ENCODE measurements at regions not wholly inside any gene's neighbourhood (a gene's known extent, or its start where the extent isn't known, plus 50 kb on each side); places are given as distances from the start of the nearest gene placed in this dataset.
"Not testable (repeated sequence)": the region's sequence is repeated elsewhere in the genome, so short reads cannot be mapped to it uniquely, and the experiment has no call there.

DNA sequence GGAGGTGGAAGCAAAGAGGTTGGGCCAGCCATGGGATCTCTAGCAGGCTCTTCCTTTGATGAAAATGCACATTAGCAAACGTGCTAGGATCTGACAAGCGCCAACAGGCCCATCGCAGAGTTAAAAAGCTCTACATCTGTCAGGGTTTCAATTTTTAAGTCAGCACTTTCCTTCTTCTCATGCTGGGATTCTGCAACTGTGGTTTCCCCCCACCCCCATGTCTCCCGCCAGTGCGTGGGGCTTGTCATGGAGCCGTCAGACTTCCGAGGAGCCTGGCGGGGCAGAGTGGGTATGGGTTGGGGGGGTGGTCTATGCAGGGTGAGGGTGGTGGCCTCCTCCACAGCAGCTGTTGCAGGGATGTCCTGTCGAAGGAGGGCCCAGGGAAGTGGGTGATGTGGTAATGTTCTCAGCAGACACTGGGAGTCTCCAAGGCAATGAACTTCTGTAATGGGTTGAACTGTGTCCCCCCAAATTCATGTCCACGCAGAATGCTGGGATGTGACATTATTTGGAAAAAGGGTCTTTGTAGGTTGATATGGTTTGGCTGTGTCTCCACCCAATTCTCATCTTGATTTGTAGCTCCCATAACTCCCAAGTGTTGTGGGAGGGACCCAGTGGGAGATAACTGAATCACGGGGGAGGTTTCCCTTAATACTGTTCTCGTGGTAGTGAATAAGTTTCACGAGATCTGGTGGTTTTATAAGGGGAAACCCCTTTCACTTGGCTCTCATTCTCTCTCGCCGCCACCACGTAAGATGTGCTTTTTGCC, 115.2 kb upstream of the MAP1LC3B2 start:
- no peak for DNase-seq (ENCODE audit: extremely low read depth in 1 of 11, low read depth in 9 of 11, low spot score in 4 of 11)

DNA sequence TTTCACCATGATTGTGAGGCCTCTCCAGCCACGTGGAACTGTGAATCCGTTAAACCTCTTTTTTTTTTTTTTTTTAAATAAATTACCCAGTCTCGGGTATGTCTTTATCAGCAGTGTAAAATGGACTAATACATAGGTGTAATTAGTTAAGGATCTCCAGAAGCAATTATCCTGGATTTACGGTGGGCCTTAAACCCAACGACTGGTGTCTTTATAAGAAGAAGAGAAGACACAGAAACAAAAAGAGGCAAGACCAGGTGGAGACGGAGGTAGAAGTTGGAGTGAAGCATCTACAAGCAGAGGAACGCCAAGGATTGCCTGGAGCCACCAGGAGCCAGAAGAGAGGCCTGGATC, 114.6 kb upstream of the MAP1LC3B2 start:
- no peak for DNase-seq (ENCODE audit: extremely low read depth in 1 of 11, low read depth in 9 of 11, low spot score in 4 of 11)

- no peak for DNase-seq (ENCODE audit: extremely low read depth in 1 of 11, low read depth in 9 of 11, low spot score in 4 of 11)
These were observed 110.9 kb upstream of the MAP1LC3B2 start for GRCh38 chr12:116448165-116448739.

GRCh38 chr12:116450406-116450910, 108.7 kb upstream of the MAP1LC3B2 start:
- DNase-seq (ENCODE audit: extremely low read depth in 1 of 11, low read depth in 9 of 11, low spot score in 4 of 11), result no peak

DNA sequence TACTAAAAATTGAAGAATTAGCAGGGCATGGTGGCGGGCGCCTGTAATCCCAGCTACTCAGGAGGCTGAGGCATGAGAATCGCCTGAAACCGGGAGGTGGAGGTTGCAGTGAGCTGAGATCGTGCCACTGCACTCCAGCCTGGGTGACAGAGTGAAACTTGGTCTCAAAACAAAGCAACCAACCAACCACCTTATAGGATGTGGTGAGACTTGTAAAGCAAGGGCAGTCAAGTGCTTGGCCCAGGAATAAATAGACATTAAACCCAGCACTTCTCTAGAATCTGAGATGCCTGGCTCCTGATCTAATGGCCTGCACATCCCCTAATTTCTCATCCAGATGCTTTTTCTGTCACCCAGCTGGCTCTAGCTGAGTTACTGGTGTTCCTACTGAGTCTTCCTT, 106.2 kb upstream of the MAP1LC3B2 start:
- not testable (repeated sequence) for DNase-seq (ENCODE audit: extremely low read depth in 1 of 11, low read depth in 9 of 11, low spot score in 4 of 11)

DNA sequence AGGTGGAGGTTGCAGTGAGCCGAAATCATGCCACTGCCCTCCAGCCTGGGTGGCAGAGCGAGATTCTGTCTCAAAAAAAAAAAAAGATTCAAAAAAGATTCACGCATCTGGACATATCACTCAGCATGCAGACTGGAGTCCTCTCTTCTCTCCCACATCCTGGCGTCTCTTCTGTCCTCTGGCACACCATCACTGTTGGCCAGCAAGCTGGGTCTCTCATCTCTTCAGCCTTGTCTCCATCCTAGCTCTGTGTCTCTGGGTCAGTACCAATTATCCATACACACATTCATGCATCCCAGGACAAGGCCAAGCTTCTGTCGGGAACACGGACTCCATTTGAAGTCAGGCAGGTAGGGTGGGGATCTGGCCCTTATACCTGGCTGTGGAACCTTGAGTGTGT, 105.5 kb upstream of the MAP1LC3B2 start:
- no peak for DNase-seq (ENCODE audit: extremely low read depth in 1 of 11, low read depth in 9 of 11, low spot score in 4 of 11)

- DNase-seq (ENCODE audit: extremely low read depth in 1 of 11, low read depth in 9 of 11, low spot score in 4 of 11), result no peak
These were observed 105.1 kb upstream of the MAP1LC3B2 start for GRCh38 chr12:116454076-116454475.

- DNase-seq (ENCODE audit: extremely low read depth in 1 of 11, low read depth in 9 of 11, low spot score in 4 of 11), result no peak
These were observed 104.2 kb upstream of the MAP1LC3B2 start for GRCh38 chr12:116454950-116455447.

- peak; percentile 83 to 94 (median 91) for DNase-seq (ENCODE audit: extremely low read depth in 1 of 11, low read depth in 9 of 11, low spot score in 4 of 11)
These were observed 103.4 kb upstream of the MAP1LC3B2 start for GRCh38 chr12:116455540-116456329.

DNA sequence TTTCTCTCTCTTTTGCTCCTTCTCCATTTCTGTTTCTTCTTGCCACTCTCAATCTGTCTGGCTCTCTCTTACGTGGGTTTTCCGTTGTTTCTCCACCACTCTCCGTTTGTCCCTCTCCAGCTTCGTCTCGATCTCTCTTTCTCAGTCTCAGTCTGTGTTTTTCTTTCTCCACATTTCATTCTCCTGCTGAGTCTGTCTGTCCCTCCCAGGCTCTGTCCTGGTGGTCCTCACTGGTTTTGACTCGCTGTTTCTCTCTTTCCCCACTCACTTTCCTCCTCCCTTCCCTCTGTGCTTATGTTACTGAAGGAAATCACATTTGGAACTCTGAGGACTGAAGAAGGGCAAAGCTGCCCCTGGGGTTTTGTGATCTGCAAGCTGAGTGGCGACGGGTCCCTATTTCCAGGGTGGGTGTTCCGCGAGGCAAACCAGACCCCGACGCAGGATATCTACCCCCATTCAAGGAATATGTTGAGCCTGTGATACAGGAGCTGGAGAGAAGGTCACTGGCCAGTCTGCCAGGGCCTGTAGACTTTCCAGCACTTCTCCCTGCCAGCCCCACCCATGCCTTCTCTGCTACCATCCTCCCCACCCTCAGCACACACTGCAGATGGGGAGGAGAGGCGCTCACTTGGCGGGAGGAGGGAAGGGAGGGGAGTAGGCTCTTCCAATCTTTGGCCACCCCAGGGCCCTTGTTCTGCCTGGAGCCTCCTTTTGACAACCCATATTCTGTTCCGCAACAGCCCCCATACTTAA, 102.7 kb upstream of the MAP1LC3B2 start:
- peak in 1 of 11 donors; percentile 9 for DNase-seq (ENCODE audit: extremely low read depth in 1 of 11, low read depth in 9 of 11, low spot score in 4 of 11)

- no peak for DNase-seq (ENCODE audit: extremely low read depth in 1 of 11, low read depth in 9 of 11, low spot score in 4 of 11)
These were observed 100.7 kb upstream of the MAP1LC3B2 start for GRCh38 chr12:116458492-116458891.

DNA sequence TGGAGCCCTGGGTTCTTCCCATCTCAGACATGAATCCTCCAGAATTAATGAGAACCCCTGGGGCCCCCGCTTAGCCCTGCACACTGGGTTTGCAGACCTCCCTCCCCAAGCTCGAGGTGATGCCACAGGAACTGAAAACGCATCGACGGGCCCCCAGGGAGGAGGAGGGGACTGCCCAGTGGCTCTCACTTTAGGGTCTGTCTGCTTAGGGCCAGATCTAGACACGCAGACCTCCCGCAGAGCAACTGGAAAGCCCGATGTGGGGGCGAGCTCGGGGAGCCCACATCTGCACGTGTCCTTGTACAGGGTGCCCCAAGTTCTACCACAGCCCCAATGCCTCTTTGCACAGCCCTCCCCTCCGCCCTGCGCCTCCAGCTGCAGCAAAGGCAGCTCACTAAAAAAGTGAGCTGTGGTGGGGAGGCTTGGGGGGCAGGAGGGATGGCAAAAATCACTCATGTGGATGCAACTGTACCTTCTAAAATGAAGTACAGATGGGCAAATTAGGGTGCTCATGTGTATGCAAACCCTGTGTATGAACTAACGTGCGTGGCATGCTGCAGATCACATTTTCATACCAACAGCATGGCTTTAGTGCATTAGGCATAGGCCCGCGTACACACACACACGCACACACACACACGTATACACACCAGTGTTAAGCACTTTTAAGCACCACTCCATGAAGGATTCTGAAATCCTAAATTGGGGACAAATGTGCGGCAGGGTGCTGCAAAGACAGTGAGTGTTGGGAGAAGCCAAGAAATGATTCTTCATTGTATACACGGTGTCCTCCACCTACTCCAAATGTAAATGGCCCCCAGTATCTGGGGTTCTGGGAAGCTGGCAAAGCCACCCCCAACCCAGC, 99.9 kb upstream of the MAP1LC3B2 start:
- no peak for DNase-seq (ENCODE audit: extremely low read depth in 1 of 11, low read depth in 9 of 11, low spot score in 4 of 11)

- DNase-seq (ENCODE audit: extremely low read depth in 1 of 11, low read depth in 9 of 11, low spot score in 4 of 11), result no peak
These were observed 99.1 kb upstream of the MAP1LC3B2 start for GRCh38 chr12:116459916-116460663.

DNA sequence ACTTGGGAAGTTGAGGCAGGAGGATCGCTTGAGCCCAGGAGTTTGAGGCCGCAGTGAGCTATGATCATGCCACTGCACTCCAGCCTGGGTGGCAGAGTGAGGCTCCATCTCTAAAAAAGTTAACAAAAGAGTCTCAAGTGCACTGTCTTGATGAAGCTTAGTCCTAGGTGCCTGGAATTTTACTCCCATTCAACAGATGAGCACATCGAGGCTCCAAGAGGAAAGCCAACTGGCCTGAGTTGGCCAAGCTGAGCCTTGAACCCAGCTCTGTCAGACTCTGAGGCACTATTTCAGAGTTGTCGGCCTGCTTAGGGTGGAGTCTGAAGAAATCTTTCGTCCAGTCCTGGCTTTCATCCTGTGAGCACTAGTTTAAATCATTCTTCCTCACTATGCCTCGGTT, 98.1 kb upstream of the MAP1LC3B2 start:
- no peak for DNase-seq (ENCODE audit: extremely low read depth in 1 of 11, low read depth in 9 of 11, low spot score in 4 of 11)

DNA sequence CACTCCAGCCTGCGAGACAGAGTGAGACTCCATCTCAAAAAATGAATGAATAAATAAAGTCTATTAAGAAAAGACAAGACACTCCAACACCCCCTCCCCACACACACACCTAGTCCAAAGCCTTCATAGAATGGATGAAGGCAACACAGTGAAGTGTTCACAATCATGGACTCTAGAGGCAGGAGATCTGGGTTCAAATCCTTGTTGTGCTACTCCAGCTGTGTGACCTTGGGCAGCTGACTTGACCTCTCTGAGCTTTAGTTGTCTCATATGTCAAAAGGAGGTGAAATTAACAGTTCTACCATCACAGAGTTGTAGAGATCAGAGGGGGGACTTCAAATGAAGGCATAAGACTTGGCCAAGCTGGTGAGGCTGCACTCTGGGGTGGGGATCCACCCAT, 95.8 kb upstream of the MAP1LC3B2 start:
- DNase-seq (ENCODE audit: extremely low read depth in 1 of 11, low read depth in 9 of 11, low spot score in 4 of 11), result no peak

DNA sequence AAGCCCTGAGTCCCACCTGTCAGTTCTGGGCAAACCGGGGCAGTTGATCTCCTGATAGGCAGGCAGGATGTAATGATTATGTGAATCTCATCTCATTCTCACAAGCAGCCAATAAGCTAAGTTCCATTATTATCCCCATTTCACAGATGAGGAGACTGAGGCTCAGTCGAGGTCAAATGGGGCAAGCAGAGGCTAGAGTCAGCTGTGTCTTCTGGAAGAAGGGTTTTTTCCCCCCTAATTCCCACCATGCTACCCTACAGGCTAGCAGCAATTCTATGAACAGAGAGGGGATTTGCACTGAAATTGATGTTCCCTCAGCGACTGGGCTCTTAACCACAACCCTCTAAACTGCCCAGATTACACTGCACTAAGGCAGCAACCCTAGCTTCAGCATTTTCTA, 93.8 kb upstream of the MAP1LC3B2 start:
- no peak for DNase-seq (ENCODE audit: extremely low read depth in 1 of 11, low read depth in 9 of 11, low spot score in 4 of 11)

DNA sequence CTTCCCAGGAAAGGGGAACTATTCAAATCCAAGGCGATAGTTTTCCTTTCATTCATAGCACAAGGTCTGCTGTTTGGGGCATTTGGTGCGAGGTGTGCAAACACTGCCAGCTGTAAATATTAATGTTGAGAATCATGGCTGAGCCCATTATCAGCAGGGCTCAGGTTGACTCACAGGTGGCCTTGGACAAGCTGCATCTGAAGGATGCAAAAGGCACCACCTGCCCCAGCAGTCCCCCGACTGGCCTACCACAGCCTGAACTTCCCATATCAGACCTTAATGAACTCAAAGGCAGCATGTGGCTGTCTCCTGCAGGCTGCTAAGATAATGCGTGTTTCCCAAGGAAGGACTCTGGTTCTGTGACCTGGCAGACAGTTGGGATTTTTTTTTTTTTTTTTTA, 93.3 kb upstream of the MAP1LC3B2 start:
- DNase-seq (ENCODE audit: extremely low read depth in 1 of 11, low read depth in 9 of 11, low spot score in 4 of 11), result no peak

- DNase-seq (ENCODE audit: extremely low read depth in 1 of 11, low read depth in 9 of 11, low spot score in 4 of 11), result no peak
These were observed 92.6 kb upstream of the MAP1LC3B2 start for GRCh38 chr12:116466536-116466935.
